ENCODE measurements at regions not wholly inside any gene's neighbourhood (a gene's known extent, or its start where the extent isn't known, plus 50 kb on each side); places are given as distances from the start of the nearest gene placed in this dataset.

DNA sequence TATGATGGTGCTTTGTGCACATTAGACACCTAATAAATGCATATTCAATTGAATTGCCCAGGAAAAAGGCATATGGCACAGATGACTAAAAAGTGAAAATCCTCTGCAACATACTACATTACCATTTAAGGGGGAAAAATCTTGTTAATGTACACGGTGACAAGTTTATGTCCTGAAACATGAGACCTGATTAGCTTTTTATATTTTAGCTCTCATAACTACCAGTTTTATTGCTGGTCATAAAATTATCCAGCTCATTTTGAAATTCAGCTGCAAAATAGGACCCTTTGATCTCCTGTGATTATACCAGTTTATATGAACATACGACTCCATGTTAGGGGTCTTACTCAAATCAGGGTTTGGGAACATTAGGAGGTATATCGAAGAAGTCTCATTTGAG lies 684.6 kb upstream of the CCDC54 start:
- H3K9ac ChIP-seq (ENCODE audit: low read depth, low read length, poor library complexity, severe bottlenecking), result no peak overlapping the region
- no peaks in the 10 kb centered on the region for H3K9me3 ChIP-seq (ENCODE audit: insufficient read depth, low read depth, low read length)
- no peaks in the 10 kb centered on the region for H3K9me2 ChIP-seq (replicated peaks; ENCODE audit: low read depth, low read length)
- TF ChIP-seq, protein P1, sequence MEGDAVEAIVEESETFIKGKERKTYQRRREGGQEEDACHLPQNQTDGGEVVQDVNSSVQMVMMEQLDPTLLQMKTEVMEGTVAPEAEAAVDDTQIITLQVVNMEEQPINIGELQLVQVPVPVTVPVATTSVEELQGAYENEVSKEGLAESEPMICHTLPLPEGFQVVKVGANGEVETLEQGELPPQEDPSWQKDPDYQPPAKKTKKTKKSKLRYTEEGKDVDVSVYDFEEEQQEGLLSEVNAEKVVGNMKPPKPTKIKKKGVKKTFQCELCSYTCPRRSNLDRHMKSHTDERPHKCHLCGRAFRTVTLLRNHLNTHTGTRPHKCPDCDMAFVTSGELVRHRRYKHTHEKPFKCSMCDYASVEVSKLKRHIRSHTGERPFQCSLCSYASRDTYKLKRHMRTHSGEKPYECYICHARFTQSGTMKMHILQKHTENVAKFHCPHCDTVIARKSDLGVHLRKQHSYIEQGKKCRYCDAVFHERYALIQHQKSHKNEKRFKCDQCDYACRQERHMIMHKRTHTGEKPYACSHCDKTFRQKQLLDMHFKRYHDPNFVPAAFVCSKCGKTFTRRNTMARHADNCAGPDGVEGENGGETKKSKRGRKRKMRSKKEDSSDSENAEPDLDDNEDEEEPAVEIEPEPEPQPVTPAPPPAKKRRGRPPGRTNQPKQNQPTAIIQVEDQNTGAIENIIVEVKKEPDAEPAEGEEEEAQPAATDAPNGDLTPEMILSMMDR (conservative IDR thresholded peaks at IDR 0.05; ENCODE audit: low read length), result no peak
- no peak for TF ChIP-seq EZH2phosphoT487 (IDR thresholded peaks at IDR 0.05; ENCODE audit: borderline replicate concordance)
- no peaks in the 10 kb centered on the region for H3F3A ChIP-seq (ENCODE audit: low read depth)
- H3K4me1 ChIP-seq (ENCODE audit: insufficient read depth, low read length, poor library complexity, severe bottlenecking), result peaks cover 21% of the 10 kb centered on the region
- H3K4me3 ChIP-seq (ENCODE audit: low read length, poor library complexity, severe bottlenecking), result no peak overlapping the region
- H3K79me2 ChIP-seq (ENCODE audit: insufficient read depth, low read length), result no peaks in the 10 kb centered on the region
- H3K36me3 ChIP-seq (ENCODE audit: insufficient read depth, low read length), result no peaks in the 10 kb centered on the region
- no peaks in the 10 kb centered on the region for H4K20me1 ChIP-seq (ENCODE audit: insufficient read depth, low read length, poor library complexity, severe bottlenecking)
- no peak overlapping the region for H2AFZ ChIP-seq (ENCODE audit: low read length)
- no peaks in the 10 kb centered on the region for H3K27me3 ChIP-seq (ENCODE audit: insufficient read depth, low read length, poor library complexity, severe bottlenecking)
- H3K4me2 ChIP-seq (ENCODE audit: low read depth, low read length, poor library complexity, severe bottlenecking), result no peak overlapping the region

DNA sequence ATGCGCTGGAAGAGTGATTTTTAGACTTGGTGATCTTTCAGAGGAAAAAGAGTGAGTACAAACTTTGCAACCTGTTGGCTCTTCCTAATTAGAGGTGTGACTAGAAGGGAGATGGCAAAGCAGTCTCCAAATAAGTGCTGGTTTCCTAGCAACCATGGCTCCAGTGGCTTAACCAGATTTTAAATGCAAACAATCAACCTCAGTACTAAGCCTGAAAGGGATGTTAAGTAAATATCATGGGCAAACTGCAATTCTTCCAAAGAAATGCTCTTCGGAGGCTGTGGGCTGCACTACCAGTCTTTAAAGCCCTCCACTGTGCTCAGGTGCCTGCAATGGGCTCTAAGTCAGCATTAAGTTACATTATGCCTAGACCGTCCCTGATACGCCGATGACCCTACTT lies 678.1 kb upstream of the CCDC54 start:
- Histone ChIP-seq H3F3A (ENCODE audit: low read depth) (no peaks in the 10 kb centered on the region), H2AFZ (ENCODE audit: low read length) (no peak overlapping the region), H3K9me3 (ENCODE audit: insufficient read depth, low read depth, low read length) (no peaks in the 10 kb centered on the region), H3K9me2 (replicated peaks; ENCODE audit: low read depth, low read length) (no peaks in the 10 kb centered on the region), H3K4me3 (ENCODE audit: low read length, poor library complexity, severe bottlenecking) (no peak overlapping the region), H3K9ac (ENCODE audit: low read depth, low read length, poor library complexity, severe bottlenecking) (no peak overlapping the region), H3K4me1 (ENCODE audit: insufficient read depth, low read length, poor library complexity, severe bottlenecking) (peaks cover 7% of the 10 kb centered on the region), H3K4me2 (ENCODE audit: low read depth, low read length, poor library complexity, severe bottlenecking) (no peak overlapping the region), H4K20me1 (ENCODE audit: insufficient read depth, low read length, poor library complexity, severe bottlenecking) (no peaks in the 10 kb centered on the region), H3K36me3 (ENCODE audit: insufficient read depth, low read length) (no peaks in the 10 kb centered on the region), H3K79me2 (ENCODE audit: insufficient read depth, low read length) (no peaks in the 10 kb centered on the region), H3K27me3 (ENCODE audit: insufficient read depth, low read length, poor library complexity, severe bottlenecking) (no peaks in the 10 kb centered on the region)
- TF ChIP-seq EZH2phosphoT487 (IDR thresholded peaks at IDR 0.05; ENCODE audit: borderline replicate concordance), result no peak
- TF ChIP-seq, protein P1 (conservative IDR thresholded peaks at IDR 0.05; ENCODE audit: low read length), result no peak

- Histone ChIP-seq H3F3A (ENCODE audit: low read depth) (no peaks in the 10 kb centered on the region), H3K27me3 (ENCODE audit: insufficient read depth, low read length, poor library complexity, severe bottlenecking) (no peaks in the 10 kb centered on the region), H3K9me2 (replicated peaks; ENCODE audit: low read depth, low read length) (no peaks in the 10 kb centered on the region), H3K9me3 (ENCODE audit: insufficient read depth, low read depth, low read length) (no peaks in the 10 kb centered on the region), H2AFZ (ENCODE audit: low read length) (no peak overlapping the region), H3K4me3 (ENCODE audit: low read length, poor library complexity, severe bottlenecking) (no peak overlapping the region), H3K9ac (ENCODE audit: low read depth, low read length, poor library complexity, severe bottlenecking) (no peak overlapping the region), H4K20me1 (ENCODE audit: insufficient read depth, low read length, poor library complexity, severe bottlenecking) (no peaks in the 10 kb centered on the region), H3K36me3 (ENCODE audit: insufficient read depth, low read length) (no peaks in the 10 kb centered on the region), H3K4me1 (ENCODE audit: insufficient read depth, low read length, poor library complexity, severe bottlenecking) (no peaks in the 10 kb centered on the region), H3K4me2 (ENCODE audit: low read depth, low read length, poor library complexity, severe bottlenecking) (no peak overlapping the region), H3K79me2 (ENCODE audit: insufficient read depth, low read length) (no peaks in the 10 kb centered on the region)
- TF ChIP-seq, protein P1 (conservative IDR thresholded peaks at IDR 0.05; ENCODE audit: low read length), result no peak
- no peak for TF ChIP-seq EZH2phosphoT487 (IDR thresholded peaks at IDR 0.05; ENCODE audit: borderline replicate concordance)
Measured at GRCh38 chr3:106700981-106701380, 676.3 kb upstream of the CCDC54 start.
